Lower lobe of right lung (tissue), 2 donors: ENCODE measurements at regions not wholly inside any gene's neighbourhood (a gene's known extent, or its start where the extent isn't known, plus 50 kb on each side); places are given as distances from the start of the nearest gene placed in this dataset.

Experiments used
- ATAC-seq, 2 donors: fragments of 200-7000 bp; cut with Tn5 transposase; one replicate each; pipeline ENCODE4 v1.9.1; 2020 to 2022; ENCODE audit warnings: mild to moderate bottlenecking in 2 of 2, moderate library complexity in 2 of 2
- DNase-seq: peaks from one replicate; pipeline ENCODE4 v3.0.0-alpha.2; 2020
- H3K27ac ChIP-seq: fragments of 200-600 bp; one replicate; pipeline ENCODE4 v1.8.0; 2022
- H3K27me3 ChIP-seq: fragments of 200-600 bp; one replicate; pipeline ENCODE4 v1.8.0; 2022; ENCODE audit warnings: low read depth
- H3K36me3 ChIP-seq: fragments of 200-600 bp; one replicate; pipeline ENCODE4 v1.8.0; 2022; ENCODE audit warnings: mild to moderate bottlenecking
- H3K4me1 ChIP-seq: fragments of 200-600 bp; one replicate; pipeline ENCODE4 v1.8.0; 2022
- H3K4me3 ChIP-seq: fragments of 200-600 bp; one replicate; pipeline ENCODE4 v1.8.0; 2022; ENCODE audit warnings: mild to moderate bottlenecking
- H3K9me3 ChIP-seq: fragments of 200-600 bp; one replicate; pipeline ENCODE4 v1.8.0; 2022
- intact Hi-C: fragments of 100-400 bp; cut with DNase I; formaldehyde crosslinking; loops from one replicate; pipeline ENCODE4 v1.11.0; 2022
- TF ChIP-seq, protein P1 (sequence below): fragments of 200-600 bp; IDR thresholded peaks from one replicate; pipeline ENCODE4 v1.8.0; 2022; ENCODE audit warnings: antibody characterized with exemption, mild to moderate bottlenecking
- donor health status: DM: no; HTN: yes; CAD: no; lungs with severe emphysema.

DNA sequence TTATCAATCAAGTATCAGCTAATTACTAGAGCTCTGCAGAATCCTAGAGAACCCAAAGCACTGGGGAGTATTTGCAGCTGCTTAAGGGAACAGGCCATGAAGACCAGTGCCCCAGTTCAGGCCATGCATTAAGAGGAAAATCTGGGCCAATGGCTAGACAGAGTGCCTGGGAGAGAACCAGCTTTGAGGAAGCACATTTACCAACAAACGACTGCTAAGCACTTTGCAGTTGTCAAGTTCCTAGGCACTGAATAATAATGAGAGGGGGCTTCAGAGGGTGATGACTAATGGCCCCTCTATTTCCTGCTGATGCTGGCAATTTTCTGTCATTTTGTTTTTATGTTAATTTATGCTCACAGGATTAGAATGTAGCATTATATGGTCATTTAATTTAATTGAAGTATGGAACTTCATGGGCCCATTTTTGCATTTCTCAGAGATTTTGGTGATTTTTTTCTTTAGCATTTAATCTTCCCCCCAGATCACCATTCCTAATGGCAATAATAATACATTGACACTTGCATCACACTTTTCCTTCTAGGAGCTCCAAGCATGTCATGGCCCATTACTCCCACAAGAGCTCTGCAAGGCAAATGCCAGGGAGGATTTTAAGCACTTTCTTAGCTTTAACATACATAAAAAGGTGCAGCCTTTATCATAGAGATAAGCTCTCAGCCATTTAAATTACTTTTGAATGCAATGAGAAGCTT lies 147.7 kb upstream of the SPATS2L start:
- H3K36me3 ChIP-seq = no peaks in the 10 kb centered on the region
- intact Hi-C loops = no loop called here
- TF ChIP-seq, protein P1, sequence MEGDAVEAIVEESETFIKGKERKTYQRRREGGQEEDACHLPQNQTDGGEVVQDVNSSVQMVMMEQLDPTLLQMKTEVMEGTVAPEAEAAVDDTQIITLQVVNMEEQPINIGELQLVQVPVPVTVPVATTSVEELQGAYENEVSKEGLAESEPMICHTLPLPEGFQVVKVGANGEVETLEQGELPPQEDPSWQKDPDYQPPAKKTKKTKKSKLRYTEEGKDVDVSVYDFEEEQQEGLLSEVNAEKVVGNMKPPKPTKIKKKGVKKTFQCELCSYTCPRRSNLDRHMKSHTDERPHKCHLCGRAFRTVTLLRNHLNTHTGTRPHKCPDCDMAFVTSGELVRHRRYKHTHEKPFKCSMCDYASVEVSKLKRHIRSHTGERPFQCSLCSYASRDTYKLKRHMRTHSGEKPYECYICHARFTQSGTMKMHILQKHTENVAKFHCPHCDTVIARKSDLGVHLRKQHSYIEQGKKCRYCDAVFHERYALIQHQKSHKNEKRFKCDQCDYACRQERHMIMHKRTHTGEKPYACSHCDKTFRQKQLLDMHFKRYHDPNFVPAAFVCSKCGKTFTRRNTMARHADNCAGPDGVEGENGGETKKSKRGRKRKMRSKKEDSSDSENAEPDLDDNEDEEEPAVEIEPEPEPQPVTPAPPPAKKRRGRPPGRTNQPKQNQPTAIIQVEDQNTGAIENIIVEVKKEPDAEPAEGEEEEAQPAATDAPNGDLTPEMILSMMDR = no peak
- DNase-seq (no peak), ATAC-seq (no peak)
- H3K27me3 ChIP-seq = no peaks in the 10 kb centered on the region
- H3K4me1 ChIP-seq = no peaks in the 10 kb centered on the region
- H3K9me3 ChIP-seq = no peaks in the 10 kb centered on the region
- H3K4me3 ChIP-seq = no peak overlapping the region
- H3K27ac ChIP-seq = no peak overlapping the region

DNA sequence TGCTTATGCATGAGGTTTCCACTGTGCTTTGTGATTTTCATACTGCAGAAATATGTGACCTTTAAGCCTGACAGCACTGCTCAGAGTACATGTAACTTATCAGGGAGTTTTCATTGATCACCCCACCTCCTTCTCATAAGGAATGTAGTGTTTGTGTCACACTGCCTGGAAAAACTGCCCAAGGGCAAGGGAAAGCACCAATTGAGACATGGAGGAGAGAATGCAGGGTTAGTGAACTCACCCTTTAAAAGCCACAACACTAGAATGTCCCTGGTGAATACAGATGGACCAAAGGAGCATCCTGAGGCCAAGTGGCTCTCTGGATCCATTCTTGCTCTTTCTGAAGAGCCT lies 147.2 kb upstream of the SPATS2L start:
- Histone ChIP-seq H3K4me3 (no peak overlapping the region), H3K4me1 (no peaks in the 10 kb centered on the region), H3K9me3 (no peaks in the 10 kb centered on the region), H3K36me3 (no peaks in the 10 kb centered on the region), H3K27me3 (no peaks in the 10 kb centered on the region), H3K27ac (no peak overlapping the region)
- intact Hi-C loops = no loop called here
- TF ChIP-seq, protein P1 = no peak
- ATAC-seq (no peak), DNase-seq (no peak)

DNA sequence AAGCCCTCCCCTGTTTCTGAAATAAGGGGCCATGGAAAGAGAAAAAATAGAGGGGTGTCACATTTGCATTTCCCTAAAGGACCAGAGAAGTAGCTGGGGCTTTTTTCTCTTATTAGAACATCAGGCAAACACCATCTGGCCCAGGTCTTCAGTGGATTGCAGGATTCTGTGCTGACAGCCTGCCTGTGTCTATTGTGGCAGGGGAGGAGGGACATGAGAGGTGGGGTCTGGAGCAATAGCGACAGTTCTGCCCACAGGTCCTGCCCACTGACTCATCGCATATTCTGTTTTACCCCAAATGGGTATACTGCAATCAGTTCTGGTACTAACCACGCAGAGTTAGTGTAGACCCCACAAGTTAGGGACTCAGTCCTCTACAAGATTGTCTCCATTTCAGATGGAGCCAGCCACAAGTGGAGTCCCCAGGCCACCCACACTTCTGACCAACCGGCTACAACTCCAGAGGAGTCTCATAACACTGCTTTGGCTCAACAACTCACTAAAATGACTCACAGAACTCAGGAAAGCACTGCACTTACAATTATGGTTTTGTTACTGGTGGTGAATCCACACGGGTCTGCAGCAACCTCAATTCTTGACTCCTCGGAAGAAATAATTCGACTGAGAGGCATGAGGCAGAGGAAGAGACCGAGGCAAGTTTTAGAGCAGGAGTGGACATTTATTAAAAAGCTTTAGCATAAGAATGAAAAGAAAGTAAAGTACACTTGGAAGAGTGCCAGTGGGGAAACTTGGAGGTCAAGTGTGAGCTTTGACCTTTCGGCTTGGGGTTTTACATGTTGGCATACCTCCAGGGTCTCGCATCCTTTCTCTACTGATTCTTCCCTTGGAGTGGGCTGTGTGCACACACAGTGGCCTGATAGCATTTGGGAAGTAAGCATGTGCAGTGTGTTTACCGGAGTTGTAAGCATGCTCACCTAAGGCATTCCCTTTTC lies 146.4 kb upstream of the SPATS2L start:
- no peaks in the 10 kb centered on the region for H3K36me3 ChIP-seq
- TF ChIP-seq, protein P1 = no peak
- no peak for DNase-seq
- intact Hi-C loops = no loop called here
- H3K27ac ChIP-seq = no peak overlapping the region
- no peaks in the 10 kb centered on the region for H3K27me3 ChIP-seq
- H3K9me3 ChIP-seq = no peaks in the 10 kb centered on the region
- no peak overlapping the region for H3K4me3 ChIP-seq
- no peaks in the 10 kb centered on the region for H3K4me1 ChIP-seq
- no peak for ATAC-seq

DNA sequence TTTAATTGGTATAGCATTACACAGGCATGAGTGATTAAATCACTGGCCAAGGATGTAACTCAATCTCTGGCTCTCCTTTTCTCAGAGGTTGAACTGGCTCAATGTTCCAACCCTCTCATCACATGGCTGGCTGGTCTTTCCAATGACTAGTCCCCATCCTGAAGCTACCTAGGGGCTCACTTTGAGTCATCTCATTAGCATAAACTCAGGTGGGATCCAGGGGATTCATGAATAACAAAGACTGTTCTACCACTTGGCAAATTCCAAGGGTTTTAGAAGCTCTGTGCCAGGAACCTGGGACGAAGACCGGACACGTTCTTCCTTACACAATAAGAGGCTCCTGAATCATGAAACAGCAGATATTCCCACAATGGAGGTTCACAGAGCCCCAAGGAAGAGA lies 145.0 kb upstream of the SPATS2L start:
- H3K27me3 ChIP-seq = no peaks in the 10 kb centered on the region
- H3K4me1 ChIP-seq = no peaks in the 10 kb centered on the region
- intact Hi-C loops = no loop called here
- TF ChIP-seq, protein P1 = no peak
- H3K36me3 ChIP-seq = no peaks in the 10 kb centered on the region
- no peak overlapping the region for H3K27ac ChIP-seq
- ATAC-seq = no peak
- no peak overlapping the region for H3K4me3 ChIP-seq
- no peak for DNase-seq
- peaks cover 3% of the 10 kb centered on the region for H3K9me3 ChIP-seq

DNA sequence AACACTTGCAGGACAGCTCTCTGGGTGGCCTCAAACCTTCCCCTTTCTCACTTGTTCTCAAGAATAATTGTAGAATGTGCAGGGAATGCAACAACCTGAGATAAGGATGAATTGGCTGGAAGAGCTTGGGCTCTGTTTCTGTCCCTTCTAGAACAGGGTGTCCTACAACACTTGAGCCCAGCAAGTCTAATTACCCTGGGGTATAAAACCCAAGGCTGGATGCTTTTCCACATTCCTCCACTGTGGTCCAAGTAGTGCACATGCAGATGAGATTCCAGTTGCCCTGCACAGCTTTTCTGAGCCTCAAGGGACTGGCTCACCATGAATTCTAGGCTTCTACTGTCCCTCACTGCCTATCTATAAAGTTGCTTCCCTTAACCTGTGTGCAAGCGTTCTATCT lies 140.8 kb upstream of the SPATS2L start:
- TF ChIP-seq, protein P1 = no peak
- H3K9me3 ChIP-seq = peaks cover 3% of the 10 kb centered on the region
- H3K27ac ChIP-seq = no peak overlapping the region
- no peaks in the 10 kb centered on the region for H3K27me3 ChIP-seq
- H3K4me1 ChIP-seq = no peaks in the 10 kb centered on the region
- ATAC-seq (no peak), DNase-seq (no peak)
- no peaks in the 10 kb centered on the region for H3K36me3 ChIP-seq
- intact Hi-C loops = no loop called here
- no peak overlapping the region for H3K4me3 ChIP-seq
